ENCODE measurements at regions not wholly inside any gene's neighbourhood (a gene's known extent, or its start where the extent isn't known, plus 50 kb on each side); places are given as distances from the start of the nearest gene placed in this dataset.

DNA sequence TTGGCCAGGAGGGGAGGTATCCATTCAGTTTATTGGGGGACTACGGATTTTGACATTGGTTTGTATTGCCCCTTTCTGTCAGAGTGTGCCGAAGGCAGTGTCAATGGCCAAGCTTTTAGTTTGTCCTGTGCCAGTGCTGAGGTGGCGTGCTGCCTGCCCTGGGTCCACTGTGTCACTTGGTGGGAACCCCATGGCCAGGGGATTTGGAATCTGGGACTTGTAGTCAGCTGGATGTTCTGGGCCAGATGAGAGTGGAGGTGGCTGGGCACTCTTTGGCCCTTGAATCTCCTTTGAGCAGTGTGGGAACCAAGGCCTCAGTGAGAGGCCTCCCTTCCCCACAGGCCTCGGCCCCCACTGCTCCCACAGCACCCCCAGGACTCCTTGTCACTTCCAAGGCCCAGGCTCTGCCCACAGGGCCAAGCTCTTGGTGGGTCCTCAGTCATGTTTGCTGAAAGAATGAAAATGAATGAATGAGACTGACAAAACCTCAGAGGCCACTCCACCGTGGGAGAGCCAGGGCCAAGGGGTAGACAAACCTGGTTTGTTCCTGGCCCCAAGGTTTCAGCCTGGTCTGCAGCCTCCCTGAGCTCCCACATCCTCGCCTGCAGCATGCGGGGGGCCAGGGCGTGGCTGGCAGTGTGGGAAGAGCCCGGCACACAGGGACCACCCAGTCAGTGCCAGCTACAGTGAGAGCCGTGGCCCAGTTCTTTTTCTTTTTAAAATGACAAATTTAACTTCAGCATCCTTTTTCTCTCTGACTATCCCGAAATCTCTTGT lies 412.2 kb downstream of the MATN1 start:
- DNase-seq: no peak

- no peak for DNase-seq
These were observed 416.2 kb downstream of the MATN1 start for GRCh38 chr1:30307182-30307581.

DNA sequence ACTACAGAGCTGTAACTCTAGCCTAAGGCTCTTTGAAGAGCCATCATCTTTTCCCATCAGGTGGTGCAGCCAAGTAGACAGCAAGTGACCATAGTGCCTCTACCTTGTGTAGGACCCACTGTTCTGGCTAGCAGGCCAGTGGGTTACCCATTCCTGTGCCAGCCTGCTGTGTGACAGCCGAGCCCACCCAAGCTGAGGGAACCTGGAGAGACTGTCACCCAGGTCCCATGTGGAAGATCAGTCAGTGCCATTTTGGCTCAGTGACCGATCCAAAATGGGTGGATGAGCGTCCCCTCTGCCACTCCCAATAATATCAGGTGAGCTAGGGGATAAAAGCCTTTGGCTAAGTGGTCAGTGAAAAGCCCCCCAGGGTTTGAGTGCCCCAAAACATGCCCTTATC lies 417.9 kb downstream of the MATN1 start:
- no peak for DNase-seq

GRCh38 chr1:30305061-30305460 lies 418.3 kb downstream of the MATN1 start:
- no peak for DNase-seq

DNA sequence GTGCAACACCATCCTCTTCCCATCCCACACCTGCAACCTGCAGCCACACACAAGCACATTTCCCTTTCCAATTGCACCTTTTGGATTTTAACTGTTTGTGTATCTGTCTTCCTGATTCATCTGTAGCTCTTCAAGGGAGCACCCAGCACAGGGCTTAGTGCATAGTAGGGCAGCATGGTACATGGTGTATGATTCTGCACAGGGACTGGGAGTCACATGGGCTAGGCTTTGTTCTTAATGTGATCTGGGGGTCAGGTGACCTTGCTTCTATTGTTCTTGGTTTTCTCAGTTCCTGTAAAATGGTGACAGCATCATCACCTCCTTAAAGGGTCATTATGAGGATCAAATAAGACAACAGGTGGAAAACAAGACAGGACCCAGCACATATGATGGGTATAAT lies 419.3 kb downstream of the MATN1 start:
- no peak for DNase-seq

DNA sequence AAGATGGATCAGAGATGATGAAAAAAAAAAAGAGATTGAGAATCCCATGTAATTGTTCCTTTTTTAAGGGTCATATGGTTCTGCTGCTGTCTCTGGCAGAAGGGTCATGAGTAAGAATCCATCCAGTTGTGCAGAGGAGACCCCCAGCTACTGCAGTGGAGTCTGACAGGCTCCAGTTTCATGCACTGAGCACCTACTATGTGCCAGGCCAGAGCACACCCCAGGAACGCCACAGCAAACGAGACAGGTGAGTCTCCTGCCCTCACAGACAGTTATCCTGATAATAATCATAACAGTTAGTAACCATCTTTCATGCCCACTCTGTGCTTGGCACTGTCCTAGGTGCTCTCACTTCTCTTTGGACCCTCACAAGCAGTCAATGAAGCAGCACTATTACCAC lies 420.0 kb downstream of the MATN1 start:
- no peak for DNase-seq

DNA sequence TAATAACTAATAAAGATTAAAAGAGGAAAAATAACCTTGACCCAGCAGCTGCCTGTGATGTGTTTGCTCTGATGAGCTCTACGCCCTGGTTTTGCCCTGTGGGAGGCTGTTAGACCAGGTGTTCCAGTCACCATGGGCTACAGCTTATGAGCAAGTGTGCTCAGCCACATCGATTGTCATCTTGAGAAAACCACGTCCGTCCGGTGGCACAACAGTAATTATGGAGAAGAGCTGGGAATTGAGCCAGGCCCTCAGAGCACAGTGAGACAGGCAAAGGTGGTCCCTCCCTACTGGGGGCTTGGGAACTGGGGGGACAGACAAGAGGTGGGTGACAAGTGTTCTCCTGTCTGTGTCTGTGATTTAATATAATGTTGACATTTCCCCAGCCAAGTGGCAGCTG lies 420.5 kb downstream of the MATN1 start:
- no peak for DNase-seq

- no peak for DNase-seq
These were observed 422.7 kb downstream of the MATN1 start for GRCh38 chr1:30300669-30301068.

GRCh38 chr1:30299393-30299792 lies 424.0 kb downstream of the MATN1 start:
- DNase-seq: no peak

GRCh38 chr1:30295674-30296073 lies 427.7 kb downstream of the MATN1 start:
- DNase-seq: no peak

DNA sequence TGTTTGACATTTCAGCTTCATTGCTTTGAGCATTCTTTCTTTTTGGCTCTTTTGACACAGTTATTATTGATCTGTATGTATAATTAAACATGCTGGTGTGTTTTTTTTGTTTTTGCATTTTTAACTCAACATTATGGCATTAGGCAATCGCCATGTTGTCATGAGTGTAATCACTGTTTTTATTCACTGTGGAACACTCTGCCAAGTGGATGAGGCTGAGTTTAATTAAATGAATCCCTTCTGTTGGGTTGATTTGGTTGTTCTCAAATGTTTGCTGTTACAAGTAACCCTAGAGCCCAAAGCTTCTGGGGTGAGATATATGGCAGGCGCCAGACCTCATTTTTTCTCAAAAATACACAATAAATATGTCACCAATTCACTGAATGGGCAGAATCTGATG lies 428.1 kb downstream of the MATN1 start:
- no peak for DNase-seq

GRCh38 chr1:30294508-30294907 lies 428.9 kb downstream of the MATN1 start:
- no peak for DNase-seq

- DNase-seq: no peak
These were observed 430.9 kb downstream of the MATN1 start for GRCh38 chr1:30292451-30292850.

GRCh38 chr1:30291526-30291925 lies 431.9 kb downstream of the MATN1 start:
- DNase-seq: no peak

DNA sequence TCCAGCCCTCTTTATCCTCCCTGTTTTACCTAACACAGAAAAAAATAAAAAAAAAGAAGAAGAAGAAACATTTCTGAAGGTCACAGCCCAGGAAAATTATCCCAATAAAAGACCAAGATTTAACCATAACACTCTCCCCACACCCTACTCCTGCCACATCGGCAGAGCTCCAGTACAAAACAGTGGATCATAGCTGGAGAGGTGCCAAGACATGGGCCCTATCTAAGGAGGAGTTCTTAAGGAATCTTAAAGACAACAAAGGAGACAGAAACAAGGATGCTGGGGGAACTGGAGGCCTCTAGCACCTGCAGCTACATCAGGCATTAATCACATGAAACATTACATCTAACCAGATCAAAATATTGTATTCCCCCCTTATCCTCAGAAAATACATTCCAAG lies 432.8 kb downstream of the MATN1 start:
- DNase-seq: no peak

- no peak for DNase-seq
These were observed 435.4 kb downstream of the MATN1 start for GRCh38 chr1:30287976-30288375.

DNA sequence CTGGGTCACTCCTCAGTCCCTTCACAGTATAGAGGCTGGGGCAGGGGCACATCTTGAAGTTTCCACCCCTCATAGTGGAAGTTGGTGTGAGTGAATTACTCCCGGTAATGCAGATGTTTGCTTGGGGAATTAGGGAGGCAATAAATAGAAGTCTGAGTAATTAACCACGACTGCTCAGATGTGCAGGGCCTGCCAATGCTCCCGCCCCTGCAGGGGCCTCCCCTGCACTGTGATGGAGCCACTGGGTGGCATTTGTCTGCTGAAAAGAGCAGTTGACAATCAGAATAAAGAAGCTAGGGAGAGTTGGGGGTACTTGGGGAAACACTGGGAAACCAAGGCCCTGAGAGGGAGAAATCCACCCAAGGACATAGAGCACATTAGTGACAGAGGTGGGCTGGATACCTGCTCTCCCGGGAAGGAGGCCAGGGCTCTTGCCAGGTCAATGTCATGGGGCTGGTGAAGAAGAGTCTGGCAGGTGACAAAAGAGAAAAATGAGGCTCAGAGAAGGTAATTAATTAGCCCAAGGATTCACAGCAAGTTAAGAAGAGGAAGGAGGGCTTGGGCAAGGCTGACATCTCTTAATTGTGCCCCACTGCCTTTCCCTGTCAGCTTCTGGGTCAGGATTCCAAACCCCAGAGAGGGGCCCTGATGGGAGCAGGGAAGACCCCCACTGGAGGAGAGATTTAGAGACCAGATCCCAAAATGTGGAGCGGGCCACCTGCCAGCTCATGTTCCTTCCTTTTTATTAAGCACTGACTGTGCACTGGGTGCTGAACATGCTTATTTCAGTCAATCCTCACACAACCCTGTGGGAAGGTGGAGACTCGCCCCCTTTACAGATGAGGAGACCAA lies 436.2 kb downstream of the MATN1 start:
- no peak for DNase-seq

- DNase-seq: no peak
These were observed 437.0 kb downstream of the MATN1 start for GRCh38 chr1:30286241-30286987.

DNA sequence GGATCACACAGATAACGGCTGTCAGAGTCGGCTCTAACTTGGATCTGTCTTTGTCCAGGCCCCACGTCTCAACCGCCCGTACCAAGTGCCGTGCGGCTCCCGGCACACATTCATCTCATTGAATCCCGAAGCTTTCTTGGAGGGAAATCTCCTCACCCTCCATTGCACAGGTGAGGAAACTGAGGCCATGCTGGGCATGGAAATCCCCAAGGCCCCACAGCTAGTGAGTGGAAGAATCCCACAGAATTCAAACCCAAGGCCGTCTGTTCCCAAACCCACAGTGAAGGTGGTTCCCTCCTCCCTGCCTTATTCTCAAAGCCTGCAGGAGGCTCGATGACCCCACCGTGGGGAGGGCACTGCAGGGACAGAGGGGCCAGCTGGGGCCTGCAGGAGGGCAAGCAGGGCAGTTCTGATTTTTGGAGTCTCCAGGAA lies 437.9 kb downstream of the MATN1 start:
- no peak for DNase-seq

- no peak for DNase-seq
These were observed 438.5 kb downstream of the MATN1 start for GRCh38 chr1:30284728-30285475.

DNA sequence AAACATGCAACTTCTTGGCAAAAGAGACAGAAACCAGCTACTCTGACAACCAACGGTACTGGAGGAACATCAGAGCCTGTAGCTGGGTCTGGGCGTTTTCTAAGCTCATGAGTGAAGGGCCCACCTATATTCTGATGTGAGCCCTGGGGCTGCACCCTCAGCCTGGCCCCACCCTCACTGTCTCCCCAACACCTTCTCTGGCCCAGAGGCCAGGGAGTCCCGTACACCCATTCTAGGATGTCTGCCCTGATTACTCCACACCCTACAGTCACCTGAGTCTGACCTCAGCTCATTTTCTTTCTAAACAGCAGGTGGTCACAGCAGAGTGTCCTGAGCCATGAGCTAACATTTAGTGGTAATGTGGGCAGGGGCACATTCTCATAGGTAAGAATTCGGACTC lies 439.2 kb downstream of the MATN1 start:
- DNase-seq: no peak

DNA sequence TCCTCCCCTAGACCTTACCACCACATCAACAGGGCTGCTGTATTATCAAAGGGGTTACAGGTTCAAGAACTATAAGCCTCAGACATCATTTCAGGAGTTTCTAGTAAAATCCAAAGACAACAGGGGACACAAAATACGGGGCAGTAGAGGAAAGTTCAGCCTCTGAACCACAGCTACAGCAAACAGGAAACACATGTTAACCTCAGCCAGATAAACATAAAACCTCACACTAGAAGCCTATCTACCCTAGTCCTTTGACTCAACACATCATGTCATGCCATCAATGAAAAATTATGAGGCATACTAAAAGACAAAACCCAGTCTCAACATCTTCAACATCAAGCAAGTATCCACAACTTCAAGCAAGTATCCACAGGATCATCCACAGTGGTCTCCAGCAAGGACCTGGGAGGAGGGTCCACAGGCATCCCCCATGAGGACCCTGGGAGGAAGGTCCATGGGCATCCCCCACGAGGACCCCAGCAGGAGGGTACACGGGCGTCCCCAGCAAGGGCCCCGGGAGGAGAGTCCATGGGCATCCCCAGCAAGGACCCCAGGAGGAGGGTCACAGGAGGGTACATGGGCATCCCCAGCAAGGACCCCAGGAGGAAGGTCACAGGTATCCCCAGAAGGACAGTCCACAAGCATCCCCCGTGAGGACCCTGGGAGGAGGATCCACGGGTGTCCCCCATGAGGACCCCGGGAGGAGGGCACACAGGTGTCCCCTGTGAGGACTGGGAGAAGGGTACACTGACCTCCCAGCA lies 440.0 kb downstream of the MATN1 start:
- no peak for DNase-seq

Measured in NCI-H1048 (cell line).